Upper lobe of left lung (tissue), 4 donors: ENCODE measurements at regions not wholly inside any gene's neighbourhood (a gene's known extent, or its start where the extent isn't known, plus 50 kb on each side); places are given as distances from the start of the nearest gene placed in this dataset.

Experiments used
- CTCF ChIP-seq, 6 experiments: fragments of 450-650 bp in 4 of 6; fragments of 200-600 bp in 2 of 6; sonication (generic) in 2 of 6; IDR thresholded peaks; one replicate each; pipeline ENCODE4 v1.5.1; 2016 to 2019; ENCODE audit warnings: antibody characterized with exemption in 6 of 6
- EP300 ChIP-seq, 4 donors: sonication (generic); formaldehyde crosslinking; IDR thresholded peaks; one replicate each; pipeline ENCODE4 v1.5.1; 2017; ENCODE audit warnings: antibody characterized with exemption in 4 of 4, control low read depth in 2 of 4
- POLR2A ChIP-seq, 4 donors: fragments of 450-650 bp; IDR thresholded peaks; one replicate each; pipeline ENCODE4 v1.5.1; 2016 to 2017; ENCODE audit warnings: antibody characterized with exemption in 4 of 4, mild to moderate bottlenecking in 2 of 4
- POLR2AphosphoS5 ChIP-seq, 2 donors: sonication (generic); formaldehyde crosslinking; IDR thresholded peaks; one replicate each; pipeline ENCODE4 v1.5.1; 2017; ENCODE audit warnings: antibody characterized with exemption in 2 of 2

GRCh38 chr13:22169473-22169872, 498.6 kb downstream of the FGF9 start:
- TF ChIP-seq CTCF (IDR thresholded peaks at IDR 0.05): no peak
- TF ChIP-seq POLR2AphosphoS5 (IDR thresholded peaks at IDR 0.05): no peak
- no peak for TF ChIP-seq POLR2A (IDR thresholded peaks at IDR 0.05)
- TF ChIP-seq EP300 (IDR thresholded peaks at IDR 0.05): no peak
